GM21737 (cell line): ENCODE measurements at regions not wholly inside any gene's neighbourhood (a gene's known extent, or its start where the extent isn't known, plus 50 kb on each side); places are given as distances from the start of the nearest gene placed in this dataset.
"Not testable (repeated sequence)": the region's sequence is repeated elsewhere in the genome, so short reads cannot be mapped to it uniquely, and the experiment has no call there.

Experiments used
- ATAC-seq: cut with Tn5 transposase; IDR thresholded peaks from one replicate; pipeline ENCODE4 v1.9.1; 2021; ENCODE audit warnings: mild to moderate bottlenecking, moderate library complexity; ENCODE audit not compliant: unreplicated experiment

GRCh38 chr12:82300611-82301010 lies 57.6 kb downstream of the CCDC59 start:
- no peak for ATAC-seq

GRCh38 chr12:82299319-82300025 lies 58.7 kb downstream of the CCDC59 start:
- ATAC-seq = no peak

DNA sequence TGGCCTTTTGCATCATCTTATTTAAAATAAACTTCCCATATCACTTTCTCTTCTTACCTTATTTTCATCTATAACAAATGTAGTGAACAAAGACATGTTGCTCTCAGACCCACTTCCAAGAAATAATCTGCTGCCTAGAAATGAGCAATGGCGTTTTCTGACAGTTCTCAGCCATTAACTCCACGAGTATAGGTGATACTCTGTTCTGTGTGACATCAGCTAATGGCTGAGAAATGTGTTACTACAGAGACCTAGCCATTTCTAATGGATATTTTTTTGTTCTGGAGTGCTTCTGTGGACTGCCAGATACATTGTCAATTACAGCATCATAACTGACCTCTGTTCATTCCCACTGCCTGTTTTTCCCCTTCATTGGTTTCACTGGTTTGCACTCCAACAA lies 67.8 kb downstream of the CCDC59 start:
- ATAC-seq = no peak

GRCh38 chr12:82281335-82281734 lies 76.9 kb downstream of the CCDC59 start:
- ATAC-seq = not testable (repeated sequence)

GRCh38 chr12:82279536-82280058 lies 78.6 kb downstream of the CCDC59 start:
- ATAC-seq = no peak

GRCh38 chr12:82277582-82277981 lies 80.6 kb downstream of the CCDC59 start:
- ATAC-seq = no peak

DNA sequence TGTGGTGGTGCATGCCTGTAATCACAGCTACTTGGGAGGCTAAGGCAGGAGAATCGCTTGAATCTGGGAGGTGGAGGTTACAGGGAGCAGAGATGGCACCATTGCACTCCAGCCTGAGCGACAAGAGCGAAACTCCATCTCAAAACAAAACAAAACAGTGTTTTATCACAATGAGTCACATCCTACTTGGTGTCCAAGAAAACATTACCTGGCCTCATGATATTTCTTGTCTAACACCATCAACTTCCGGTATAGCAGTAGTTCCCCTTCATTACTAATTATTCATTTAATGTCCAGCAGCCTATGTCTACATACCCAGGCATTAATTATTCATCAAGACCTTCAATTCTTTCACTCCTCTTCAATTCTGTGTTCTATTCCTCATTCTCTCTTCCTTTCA lies 115.5 kb downstream of the CCDC59 start:
- ATAC-seq = no peak

- ATAC-seq = no peak
Observed at GRCh38 chr12:82225871-82226270, 132.3 kb downstream of the CCDC59 start.

- no peak for ATAC-seq
Observed at GRCh38 chr12:82223426-82223825, 134.8 kb downstream of the CCDC59 start.

GRCh38 chr12:82216475-82216874 lies 141.7 kb downstream of the CCDC59 start:
- ATAC-seq = no peak

- no peak for ATAC-seq
Observed at GRCh38 chr12:82213761-82214160, 144.4 kb downstream of the CCDC59 start.

DNA sequence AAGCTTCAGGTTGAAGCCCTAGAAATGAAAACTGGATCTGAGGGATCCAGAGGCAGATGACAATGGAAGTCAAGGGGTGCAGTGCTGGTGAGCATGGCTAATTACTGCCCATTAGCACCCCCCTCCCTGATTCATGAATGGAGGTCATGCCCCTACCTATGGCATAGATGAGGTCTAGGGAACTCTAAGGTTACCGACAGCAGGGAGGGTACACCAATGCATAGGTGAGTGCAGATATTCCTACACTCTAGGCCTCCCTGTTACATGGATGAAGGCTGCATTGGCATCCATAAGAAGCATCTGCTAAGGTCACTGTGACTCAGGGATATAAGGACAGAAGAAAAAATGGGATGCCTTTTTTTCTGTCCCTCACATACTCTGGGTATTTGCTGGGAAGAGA lies 147.3 kb downstream of the CCDC59 start:
- ATAC-seq = no peak

- ATAC-seq = no peak
Observed at GRCh38 chr12:82209533-82209932, 148.7 kb downstream of the CCDC59 start.

DNA sequence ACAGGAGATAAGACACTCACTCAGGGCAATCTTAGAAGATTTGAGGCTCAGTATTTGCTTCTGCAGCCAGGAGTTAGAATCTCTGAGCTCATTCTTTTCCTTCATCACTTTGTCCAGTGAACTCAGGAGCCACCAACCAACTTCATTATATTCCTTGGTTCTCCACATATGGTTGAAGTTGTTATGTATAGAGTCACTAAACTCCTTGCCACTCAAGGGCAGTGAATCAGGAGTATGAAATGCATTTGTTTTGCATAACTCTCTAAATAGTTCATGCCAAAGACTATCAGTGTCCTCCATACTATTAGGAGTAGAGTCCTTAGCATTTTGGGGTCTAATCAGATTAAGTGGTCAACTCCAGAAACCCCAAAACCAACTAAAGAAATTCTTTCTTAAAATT lies 150.6 kb downstream of the CCDC59 start:
- no peak for ATAC-seq

DNA sequence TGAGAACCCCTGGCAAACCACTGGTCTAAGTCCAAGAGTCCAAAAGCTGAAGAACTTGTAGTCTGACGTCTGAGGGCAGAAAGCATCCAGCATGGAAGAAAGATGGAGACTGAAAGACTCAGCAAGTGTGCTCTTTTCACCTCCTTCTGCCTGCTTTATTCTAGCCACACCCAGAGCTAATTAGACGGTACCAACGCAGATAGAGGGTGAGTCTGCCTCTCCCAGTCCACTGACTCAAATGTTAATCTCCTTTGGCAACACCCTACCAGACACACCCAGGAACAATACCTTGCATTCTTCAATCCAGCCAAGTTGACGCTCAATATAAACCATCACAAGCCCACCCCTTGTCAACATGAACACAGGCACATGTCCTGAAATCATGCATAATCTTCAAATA lies 155.1 kb downstream of the CCDC59 start:
- ATAC-seq = no peak

DNA sequence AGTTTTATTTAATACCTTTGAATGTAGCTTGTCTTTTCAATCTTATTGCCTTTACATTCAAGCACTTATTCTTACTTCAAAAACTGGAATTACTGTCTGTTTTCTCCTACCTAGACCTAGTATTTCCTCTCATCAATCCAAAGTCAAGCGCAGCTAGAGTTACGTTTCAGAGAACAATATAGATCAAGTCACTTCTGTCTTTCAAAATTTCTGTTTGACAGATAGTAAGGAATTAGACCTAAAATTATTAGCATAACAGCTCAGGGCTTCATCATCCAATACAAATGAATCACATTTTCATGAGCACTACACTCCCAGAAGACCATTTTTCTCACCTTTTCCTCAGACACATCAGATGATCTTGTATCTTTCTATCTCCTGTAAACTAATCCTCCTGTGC lies 170.6 kb downstream of the CCDC59 start:
- ATAC-seq = no peak

DNA sequence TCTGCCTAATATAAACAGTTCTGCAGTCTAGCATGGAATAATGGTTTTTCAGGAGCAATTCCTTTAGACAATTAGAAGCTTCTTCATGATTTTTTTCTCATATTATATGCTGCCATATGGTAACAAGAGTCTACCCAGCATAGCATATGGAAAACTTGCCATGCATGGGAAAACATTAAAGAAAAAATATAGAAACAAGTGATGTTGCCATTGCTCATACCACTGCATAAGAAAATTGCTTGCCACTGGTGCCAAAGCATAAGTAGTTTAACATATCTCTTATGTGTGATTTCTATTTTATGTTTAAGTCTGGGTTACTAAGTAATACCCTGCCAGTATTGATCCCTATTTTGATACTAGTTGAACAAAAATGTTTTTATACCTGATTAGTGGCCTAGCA lies 171.2 kb downstream of the CCDC59 start:
- ATAC-seq = no peak

DNA sequence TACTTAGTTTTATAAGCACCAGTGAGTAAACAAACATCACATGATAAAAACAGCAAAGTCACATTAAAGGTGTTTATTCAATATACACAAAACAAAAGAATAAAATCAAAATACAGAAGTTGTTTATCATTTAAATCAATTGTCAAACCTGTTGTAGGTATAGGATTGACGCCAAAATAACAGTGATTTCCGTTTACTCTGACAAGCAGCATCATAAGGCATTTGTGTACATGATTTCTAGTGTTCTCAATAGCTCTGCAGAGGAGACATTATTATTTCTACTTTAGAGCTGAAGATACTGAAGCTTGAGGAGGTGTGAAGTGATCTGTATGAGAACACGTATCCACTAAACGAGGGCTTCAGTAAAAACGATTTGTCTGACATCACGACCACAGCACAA lies 171.9 kb downstream of the CCDC59 start:
- no peak for ATAC-seq

DNA sequence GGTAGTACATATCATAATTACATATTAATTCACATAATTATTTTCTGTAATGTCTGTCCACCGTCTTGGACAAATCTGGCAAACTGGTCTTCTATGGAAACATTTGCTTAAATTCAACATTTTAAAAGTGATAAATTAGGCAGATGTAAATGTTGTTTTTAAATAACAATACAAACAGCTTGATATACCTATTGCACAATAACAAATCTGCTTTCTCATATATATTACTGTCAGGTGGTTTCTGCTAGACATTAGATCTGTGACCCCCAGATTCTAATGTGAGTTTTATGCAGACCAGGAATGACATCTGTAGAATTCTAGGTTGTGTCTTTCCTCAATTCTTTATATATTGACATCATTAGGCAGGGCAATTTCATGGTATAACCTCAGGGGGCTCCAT lies 173.3 kb downstream of the CCDC59 start:
- ATAC-seq = no peak

GRCh38 chr12:82182601-82183190 lies 175.5 kb downstream of the CCDC59 start:
- ATAC-seq = no peak

DNA sequence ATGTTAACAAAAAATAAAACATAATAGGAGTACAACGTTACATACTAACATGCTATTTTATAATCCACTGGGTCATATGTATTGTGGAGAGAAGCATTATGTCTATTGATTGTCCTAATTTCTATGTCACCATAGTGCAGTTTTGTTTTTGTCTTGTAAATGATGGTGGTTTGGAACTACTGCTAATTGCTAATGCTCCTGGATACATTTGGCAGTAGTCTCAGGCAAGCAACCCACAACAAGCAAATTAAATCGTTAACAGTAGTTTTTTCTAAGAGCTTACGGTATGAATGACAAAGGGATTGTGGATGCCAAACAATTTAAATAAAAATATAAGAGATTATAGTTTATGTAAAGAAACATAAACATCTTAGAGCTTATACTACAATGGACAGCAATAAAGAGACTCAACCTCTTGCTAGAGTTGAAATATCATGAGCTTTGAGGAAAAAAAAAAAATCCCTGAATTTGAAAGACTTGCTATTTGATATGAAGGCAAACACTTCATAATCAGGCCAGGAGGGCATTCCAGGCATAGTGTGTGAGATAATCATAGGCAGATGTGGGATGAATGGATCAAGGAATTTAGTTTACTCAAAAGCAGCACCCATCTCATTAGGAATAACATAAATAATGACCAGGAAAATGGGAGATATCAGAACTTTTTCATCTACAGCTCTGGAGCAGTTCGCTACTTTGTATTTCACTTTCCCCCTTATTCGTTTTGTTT lies 181.3 kb downstream of the CCDC59 start:
- no peak for ATAC-seq

DNA sequence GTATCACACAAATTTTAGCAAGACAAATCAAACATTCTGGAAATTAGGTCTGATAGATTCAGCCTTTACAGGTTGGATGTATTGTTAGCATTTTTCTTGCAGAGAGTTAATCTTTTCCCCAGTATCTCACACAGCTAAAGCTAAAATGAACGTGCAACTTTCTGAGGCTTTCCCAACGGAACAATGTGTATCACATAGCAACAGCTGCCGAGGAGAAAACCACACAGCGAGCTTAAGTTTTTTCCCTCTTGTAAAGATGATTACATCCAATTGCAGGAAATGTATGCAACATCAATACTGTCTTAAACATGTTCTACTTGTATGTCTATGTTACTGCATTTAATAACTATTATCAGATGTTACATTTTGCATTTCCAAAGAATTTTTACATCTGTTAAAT lies 182.2 kb downstream of the CCDC59 start:
- ATAC-seq = no peak
